ENCODE measurements at regions not wholly inside any gene's neighbourhood (a gene's known extent, or its start where the extent isn't known, plus 50 kb on each side); places are given as distances from the start of the nearest gene placed in this dataset.

- TF ChIP-seq CHD7 (IDR thresholded peaks at IDR 0.05; ENCODE audit: insufficient replicate concordance, low read length) (no peak), FOSL1 (IDR thresholded peaks at IDR 0.05; ENCODE audit: insufficient read depth, low read depth, low read length) (no peak)
Observed at GRCh38 chr15:45921376-45921775, 286.5 kb downstream of the SQOR start (continued).

Data from H1 (cell line).